Upper lobe of left lung (tissue), 6 donors: ENCODE measurements at regions not wholly inside any gene's neighbourhood (a gene's known extent, or its start where the extent isn't known, plus 50 kb on each side); places are given as distances from the start of the nearest gene placed in this dataset.
A peak's percentile ranks its signal among the peaks of the same experiment; 100 is the strongest.

Experiments
- ATAC-seq, 2 donors: fragments of 200-7000 bp; cut with Tn5 transposase; one replicate each; pipeline ENCODE4 v1.9.1; 2022; ENCODE audit warnings: mild to moderate bottlenecking in 2 of 2, moderate library complexity in 2 of 2; ENCODE audit not compliant: low FRiP score in 2 of 2
- DNase-seq, 2 donors: peaks; one replicate each; pipeline ENCODE4 v3.0.0-alpha.2; 2019 to 2020
- H3K27ac ChIP-seq, 4 donors: fragments of 200-600 bp; sonication (generic); one replicate each; pipeline ENCODE4 v1.5.1; 2016 to 2019
- H3K27me3 ChIP-seq, 4 donors: fragments of 200-600 bp; sonication (generic); one replicate each; pipeline ENCODE4 v1.5.1; 2017 to 2019
- H3K36me3 ChIP-seq, 4 donors: fragments of 200-600 bp; sonication (generic); one replicate each; pipeline ENCODE4 v1.5.1; 2016 to 2019
- H3K4me1 ChIP-seq, 4 donors: fragments of 200-600 bp; sonication (generic); one replicate each; pipeline ENCODE4 v1.5.1; 2018 to 2019
- H3K4me3 ChIP-seq, 4 donors: fragments of 200-600 bp; sonication (generic); one replicate each; pipeline ENCODE4 v1.5.1; 2017 to 2019; ENCODE audit warnings: mild to moderate bottlenecking in 2 of 4, moderate library complexity in 1 of 4
- H3K9me3 ChIP-seq, 4 donors: fragments of 200-600 bp; sonication (generic); one replicate each; pipeline ENCODE4 v1.5.1; 2018 to 2019
- CTCF ChIP-seq, 6 experiments: fragments of 450-650 bp in 4 of 6; fragments of 200-600 bp in 2 of 6; sonication (generic) in 2 of 6; IDR thresholded peaks; one replicate each; pipeline ENCODE4 v1.5.1; 2016 to 2019; ENCODE audit warnings: antibody characterized with exemption in 6 of 6
- EP300 ChIP-seq, 4 donors: sonication (generic); formaldehyde crosslinking; IDR thresholded peaks; one replicate each; pipeline ENCODE4 v1.5.1; 2017; ENCODE audit warnings: antibody characterized with exemption in 4 of 4, control low read depth in 2 of 4
- POLR2A ChIP-seq, 4 donors: fragments of 450-650 bp; IDR thresholded peaks; one replicate each; pipeline ENCODE4 v1.5.1; 2016 to 2017; ENCODE audit warnings: antibody characterized with exemption in 4 of 4, mild to moderate bottlenecking in 2 of 4
- POLR2AphosphoS5 ChIP-seq, 2 donors: sonication (generic); formaldehyde crosslinking; IDR thresholded peaks; one replicate each; pipeline ENCODE4 v1.5.1; 2017; ENCODE audit warnings: antibody characterized with exemption in 2 of 2
- WGBS, 2 donors: methylation state at CpG; one replicate each; pipeline ENCODE4 v1.1.5; 2017 to 2018; 5-methylcytosine and 5-hydroxymethylcytosine counted together
- donor health status: DM: no; HTN: no; CAD: no; lungs with moderate emphysema.
- donor health status: DM: no; HTN: yes; CAD: no; lungs with severe emphysema.

GRCh38 chr7:47142169-47142866 is 439.6 kb downstream of the TNS3 start:
- 60 to 66% methylated on average over 10 of the region's 10 CpGs for WGBS, 2 donors
- no peak for TF ChIP-seq EP300 (IDR thresholded peaks at IDR 0.05)
- TF ChIP-seq CTCF (IDR thresholded peaks at IDR 0.05): no peak
- no peak for TF ChIP-seq POLR2A (IDR thresholded peaks at IDR 0.05)
- Histone ChIP-seq H3K9me3 (no peaks in the 10 kb centered on the region), H3K27ac (no peak overlapping the region), H3K36me3 (no peaks in the 10 kb centered on the region), H3K4me3 (no peak overlapping the region), H3K27me3 (no peaks in the 10 kb centered on the region), H3K4me1 (peaks cover 0 to 5% (median 2%) of the 10 kb centered on the region in 4 donors)
- ATAC-seq: no peak
- no peak for DNase-seq

GRCh38 chr7:47132471-47132870 is 449.4 kb downstream of the TNS3 start:
- Histone ChIP-seq H3K9me3 (no peaks in the 10 kb centered on the region), H3K36me3 (no peaks in the 10 kb centered on the region), H3K4me1 (no peaks in the 10 kb centered on the region), H3K27ac (no peak overlapping the region), H3K4me3 (no peak overlapping the region), H3K27me3 (no peaks in the 10 kb centered on the region)
- no peak for ATAC-seq
- DNase-seq: no peak
- WGBS, 2 donors: 89 to 95% methylated on average over 1 of the region's 1 CpG
- no peak for TF ChIP-seq POLR2A (IDR thresholded peaks at IDR 0.05)
- TF ChIP-seq EP300 (IDR thresholded peaks at IDR 0.05): no peak
- TF ChIP-seq CTCF (IDR thresholded peaks at IDR 0.05): no peak
- TF ChIP-seq POLR2AphosphoS5 (IDR thresholded peaks at IDR 0.05): no peak

GRCh38 chr7:47128700-47129099 is 453.2 kb downstream of the TNS3 start:
- H3K27me3 ChIP-seq: no peaks in the 10 kb centered on the region
- no peak overlapping the region for H3K4me3 ChIP-seq
- DNase-seq (no peak), ATAC-seq (no peak)
- no peaks in the 10 kb centered on the region for H3K36me3 ChIP-seq
- TF ChIP-seq POLR2AphosphoS5 (IDR thresholded peaks at IDR 0.05) (no peak), CTCF (IDR thresholded peaks at IDR 0.05) (no peak), EP300 (IDR thresholded peaks at IDR 0.05) (no peak), POLR2A (IDR thresholded peaks at IDR 0.05) (no peak)
- no peak overlapping the region for H3K27ac ChIP-seq
- H3K4me1 ChIP-seq: no peaks in the 10 kb centered on the region
- no peaks in the 10 kb centered on the region for H3K9me3 ChIP-seq

GRCh38 chr7:47125529-47125928 is 456.4 kb downstream of the TNS3 start:
- 93 to 94% methylated on average over 12 to 14 of the region's 14 CpGs for WGBS, 2 donors
- no peak for ATAC-seq
- no peak overlapping the region for H3K4me3 ChIP-seq
- no peak overlapping the region for H3K27ac ChIP-seq
- H3K9me3 ChIP-seq: no peaks in the 10 kb centered on the region
- no peaks in the 10 kb centered on the region for H3K27me3 ChIP-seq
- no peaks in the 10 kb centered on the region for H3K36me3 ChIP-seq
- H3K4me1 ChIP-seq: no peaks in the 10 kb centered on the region
- TF ChIP-seq EP300 (IDR thresholded peaks at IDR 0.05): no peak
- TF ChIP-seq POLR2AphosphoS5 (IDR thresholded peaks at IDR 0.05): no peak
- no peak for TF ChIP-seq POLR2A (IDR thresholded peaks at IDR 0.05)
- no peak for TF ChIP-seq CTCF (IDR thresholded peaks at IDR 0.05)
- DNase-seq: peak in 1 of 2 donors; percentile 37

GRCh38 chr7:47119261-47119865 is 462.5 kb downstream of the TNS3 start:
- Histone ChIP-seq H3K27me3 (no peaks in the 10 kb centered on the region), H3K4me3 (no peak overlapping the region), H3K36me3 (no peaks in the 10 kb centered on the region), H3K4me1 (no peaks in the 10 kb centered on the region), H3K27ac (no peak overlapping the region), H3K9me3 (no peaks in the 10 kb centered on the region)
- TF ChIP-seq POLR2AphosphoS5 (IDR thresholded peaks at IDR 0.05) (no peak), POLR2A (IDR thresholded peaks at IDR 0.05) (no peak), EP300 (IDR thresholded peaks at IDR 0.05) (no peak), CTCF (IDR thresholded peaks at IDR 0.05) (no peak)
- 75 to 86% methylated on average over 4 of the region's 4 CpGs for WGBS, 2 donors
- ATAC-seq: peak in 1 of 2 donors; percentile 65
- DNase-seq: no peak
